IMR-90 (cell line): ENCODE measurements at regions not wholly inside any gene's neighbourhood (a gene's known extent, or its start where the extent isn't known, plus 50 kb on each side); places are given as distances from the start of the nearest gene placed in this dataset.

Experiments used
- ATAC-seq: fragments of 200-7000 bp; cut with Tn5 transposase; 2 replicates; pipeline ENCODE4 v1.9.1; 2020; ENCODE audit warnings: low read depth, mild to moderate bottlenecking, moderate library complexity
- BruUV-seq: library from RNA; stranded (reverse); fragments of 400-500 nt; replicated peaks from 2 replicates; lab custom pipeline; 2021; lab: Mats Ljungman, UMichigan
- CTCF ChIA-PET: fragments of 300-600 bp; formaldehyde crosslinking; extraction: SDS; loops from one replicate; lab custom pipeline; 2021; ENCODE audit warnings: antibody characterized with exemption; lab: Yijun Ruan, JAX
- POLR2A ChIA-PET: fragments of 300-600 bp; sonication (Branson Sonifier 250); formaldehyde crosslinking; loops from one replicate; lab custom pipeline; 2022; ENCODE audit warnings: antibody characterized with exemption; ENCODE audit not compliant: unreplicated experiment; lab: Charles Lee
- DNase-seq: peaks from one replicate; pipeline ENCODE4 v3.0.0; 2013
- H2AFZ ChIP-seq: replicated peaks from 2 replicates; pipeline ENCODE3; 2013; ENCODE audit warnings: low read length, mild to moderate bottlenecking; ENCODE audit not compliant: poor library complexity
- H2AK5ac ChIP-seq: 2 replicates; pipeline ENCODE4 v1.6.1; 2013; ENCODE audit warnings: low read depth, low read length, inconsistent platforms
- H2AK9ac ChIP-seq: replicated peaks from 2 replicates; pipeline ENCODE3; 2013; ENCODE audit warnings: mild to moderate bottlenecking, low read depth, low read length, moderate library complexity; ENCODE audit not compliant: poor library complexity
- H2BK120ac ChIP-seq: 2 replicates; pipeline ENCODE4 v1.6.1; 2013; ENCODE audit warnings: low read depth, low read length, inconsistent platforms
- H2BK15ac ChIP-seq: 3 replicates; pipeline ENCODE4 v1.6.1; 2013; ENCODE audit warnings: low read depth, low read length, inconsistent platforms
- H2BK20ac ChIP-seq: 2 replicates; pipeline ENCODE4 v1.6.1; 2013; ENCODE audit warnings: low read depth, mild to moderate bottlenecking, inconsistent platforms, low read length, moderate library complexity
- H2BK5ac ChIP-seq: 2 replicates; pipeline ENCODE4 v1.6.1; 2013; ENCODE audit warnings: mild to moderate bottlenecking, low read depth, low read length, inconsistent platforms; ENCODE audit not compliant: poor library complexity, severe bottlenecking
- H3K14ac ChIP-seq: replicated peaks from 2 replicates; pipeline ENCODE4 v1.6.1; 2013; ENCODE audit warnings: low read depth, low read length, inconsistent platforms
- H3K18ac ChIP-seq: 2 replicates; pipeline ENCODE4 v1.6.1; 2013; ENCODE audit warnings: low read depth, low read length, control low read depth
- H3K23ac ChIP-seq: 2 replicates; pipeline ENCODE4 v1.6.1; 2013; ENCODE audit warnings: low read depth, low read length, inconsistent platforms
- H3K27ac ChIP-seq: 2 replicates; pipeline ENCODE4 v1.5.1; 2013; ENCODE audit warnings: mild to moderate bottlenecking, control low read depth, low read length; ENCODE audit not compliant: insufficient read depth
- H3K27me3 ChIP-seq: 2 replicates; pipeline ENCODE4 v1.6.1; 2013; ENCODE audit warnings: low read length; ENCODE audit not compliant: control insufficient read depth, insufficient read depth
- H3K36me3 ChIP-seq: 2 replicates; pipeline ENCODE4 v1.6.1; 2013; ENCODE audit warnings: low read length, mixed read lengths; ENCODE audit not compliant: control insufficient read depth, insufficient read depth
- H3K4ac ChIP-seq: 2 replicates; pipeline ENCODE4 v1.6.1; 2013; ENCODE audit warnings: low read depth, low read length, inconsistent platforms
- H3K4me1 ChIP-seq: 2 replicates; pipeline ENCODE4 v1.6.1; 2013; ENCODE audit warnings: low read length, mixed read lengths; ENCODE audit not compliant: control insufficient read depth, insufficient read depth
- H3K4me2 ChIP-seq: 2 replicates; pipeline ENCODE4 v1.6.1; 2013; ENCODE audit warnings: low read depth, mild to moderate bottlenecking, control low read depth, low read length, moderate library complexity
- H3K4me3 ChIP-seq: 2 replicates; pipeline ENCODE4 v1.5.1; 2013; ENCODE audit warnings: low read depth, mild to moderate bottlenecking, control low read depth, low read length, moderate library complexity; ENCODE audit not compliant: insufficient read depth
- H3K56ac ChIP-seq: 2 replicates; pipeline ENCODE4 v1.6.1; 2013; ENCODE audit warnings: low read length, inconsistent platforms; ENCODE audit not compliant: insufficient read depth; ENCODE audit errors: extremely low read depth
- H3K79me1 ChIP-seq, 2 experiments: 2 replicates each; pipeline ENCODE4 v1.6.1; 2013; ENCODE audit warnings: low read length in 2 of 2, inconsistent platforms in 1 of 2, low read depth in 1 of 2
- H3K9ac ChIP-seq: 2 replicates; pipeline ENCODE4 v1.6.1; 2013; ENCODE audit warnings: low read depth, low read length, control low read depth
- H3K9me1 ChIP-seq: 2 replicates; pipeline ENCODE4 v1.6.1; 2013; ENCODE audit warnings: low read length, inconsistent platforms; ENCODE audit not compliant: insufficient read depth
- H3K9me3 ChIP-seq: 2 replicates; pipeline ENCODE4 v1.6.1; 2013; ENCODE audit warnings: low read length; ENCODE audit not compliant: control insufficient read depth, insufficient read depth
- H4K20me1 ChIP-seq: 2 replicates; pipeline ENCODE4 v1.6.1; 2013; ENCODE audit warnings: low read length, inconsistent platforms; ENCODE audit not compliant: insufficient read depth
- H4K5ac ChIP-seq: 2 replicates; pipeline ENCODE4 v1.6.1; 2013; ENCODE audit warnings: mild to moderate bottlenecking, low read depth, low read length, control low read depth
- H4K8ac ChIP-seq, 2 experiments: 2 replicates each; pipeline ENCODE4 v1.6.1; 2013; ENCODE audit warnings: low read depth in 2 of 2, low read length in 2 of 2, control low read depth in 1 of 2, inconsistent platforms in 1 of 2
- H4K91ac ChIP-seq: 2 replicates; pipeline ENCODE4 v1.6.1; 2013; ENCODE audit warnings: low read depth, low read length, inconsistent platforms; ENCODE audit not compliant: insufficient read depth
- CEBPB ChIP-seq: IDR thresholded peaks from 2 replicates; pipeline ENCODE4 v1.6.1; 2012; ENCODE audit warnings: low read depth, low read length, improper control_type of control experiment
- MXI1 ChIP-seq: IDR thresholded peaks from 2 replicates; pipeline ENCODE4 v1.6.1; 2012; ENCODE audit warnings: low read depth, mild to moderate bottlenecking, low read length, moderate library complexity, borderline replicate concordance
- NFE2L2 ChIP-seq: fragments of 150-350 bp; IDR thresholded peaks from 2 replicates; pipeline ENCODE4 v1.6.1; 2016; ENCODE audit warnings: low read depth, mild to moderate bottlenecking, low read length
- RAD21 ChIP-seq: IDR thresholded peaks from 2 replicates; pipeline ENCODE4 v1.6.1; 2012; ENCODE audit warnings: low read length, improper control_type of control experiment
- RCOR1 ChIP-seq: IDR thresholded peaks from 2 replicates; pipeline ENCODE4 v1.6.1; 2012; ENCODE audit warnings: mild to moderate bottlenecking, low read length, improper control_type of control experiment; ENCODE audit not compliant: insufficient replicate concordance
- RFX5 ChIP-seq: IDR thresholded peaks from 2 replicates; pipeline ENCODE4 v1.8.0; 2012; ENCODE audit warnings: low read depth, mild to moderate bottlenecking, low read length, moderate library complexity
- WGBS, 2 experiments: methylation state at CpG; one replicate each; pipeline versions ENCODE4 v1.1.5 to v1.1.7; 2013; ENCODE audit warnings: missing lambda C conversion rate in 2 of 2; ENCODE audit not compliant: insufficient read length in 1 of 2; ENCODE audit errors: extremely low coverage in 2 of 2; 5-methylcytosine and 5-hydroxymethylcytosine counted together
- dilution Hi-C: fragments of 300-500 bp; cut with HindIII; formaldehyde crosslinking; loops from one replicate; pipeline ENCODE4 v1.14.3; 2018; ENCODE audit warnings: low sequenced_read_pairs; ENCODE audit not compliant: unreplicated experiment
- in situ Hi-C: fragments of 300-500 bp; cut with MboI; formaldehyde crosslinking; loops from 3 replicates; pipeline ENCODE4 v1.14.3; 2019; ENCODE audit warnings: low sequenced_read_pairs, inconsistent platforms, mixed read lengths
- intact Hi-C: fragments of 100-400 bp; cut with micrococcal nuclease; formaldehyde crosslinking; loops from 2 replicates; pipeline ENCODE4 v1.10.0; 2022
- TF ChIP-seq, protein P1 (sequence below): fragments of 150-350 bp; IDR thresholded peaks from 2 replicates; pipeline ENCODE4 v1.6.1; 2016; ENCODE audit warnings: low read depth, mild to moderate bottlenecking, low read length, moderate library complexity, borderline replicate concordance

- Histone ChIP-seq H4K91ac (no peak overlapping the region), H3K27ac (no peak overlapping the region), H2AK5ac (no peak overlapping the region), H2BK20ac (no peak overlapping the region), H3K4me2 (no peak overlapping the region), H4K20me1 (no peaks in the 10 kb centered on the region), H3K56ac (no peak overlapping the region), H3K4ac (no peak overlapping the region), H3K9me1 (no peaks in the 10 kb centered on the region; the same call in 1 of the 2 replicates), H3K23ac (no peak overlapping the region), H2AK9ac (no peak overlapping the region), H3K4me1 (peaks cover 4% of the 10 kb centered on the region; the same call in 1 of the 2 replicates), H3K36me3 (no peaks in the 10 kb centered on the region), H3K9ac (no peak overlapping the region), H3K14ac (no peak overlapping the region), H3K27me3 (no peaks in the 10 kb centered on the region), H4K5ac (no peak overlapping the region), H2AFZ (no peak overlapping the region), H3K79me1 (peaks cover 19 to 41% of the 10 kb centered on the region in 2 experiments), H3K18ac (no peak overlapping the region), H2BK5ac (no peak overlapping the region), H2BK15ac (no peak overlapping the region), H3K4me3 (no peak overlapping the region), H2BK120ac (no peak overlapping the region), H4K8ac (no peak overlapping the region), H3K9me3 (no peaks in the 10 kb centered on the region)
- no TSS peak for BruUV-seq
- ATAC-seq (no peak), DNase-seq (no peak)
- dilution Hi-C loops (no loop called here), intact Hi-C loops (no loop called here), in situ Hi-C loops (no loop called here)
- POLR2A ChIA-PET, result no interaction called here
- TF ChIP-seq RFX5, result no peak
- TF ChIP-seq MXI1, result no peak
- no peak for TF ChIP-seq NFE2L2
- no peak for TF ChIP-seq RCOR1
- TF ChIP-seq CEBPB, result no peak
- TF ChIP-seq, protein P1, sequence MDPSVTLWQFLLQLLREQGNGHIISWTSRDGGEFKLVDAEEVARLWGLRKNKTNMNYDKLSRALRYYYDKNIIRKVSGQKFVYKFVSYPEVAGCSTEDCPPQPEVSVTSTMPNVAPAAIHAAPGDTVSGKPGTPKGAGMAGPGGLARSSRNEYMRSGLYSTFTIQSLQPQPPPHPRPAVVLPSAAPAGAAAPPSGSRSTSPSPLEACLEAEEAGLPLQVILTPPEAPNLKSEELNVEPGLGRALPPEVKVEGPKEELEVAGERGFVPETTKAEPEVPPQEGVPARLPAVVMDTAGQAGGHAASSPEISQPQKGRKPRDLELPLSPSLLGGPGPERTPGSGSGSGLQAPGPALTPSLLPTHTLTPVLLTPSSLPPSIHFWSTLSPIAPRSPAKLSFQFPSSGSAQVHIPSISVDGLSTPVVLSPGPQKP, result no peak
- TF ChIP-seq RAD21, result no peak
- WGBS, 2 experiments, result no CpG with 5 or more reads among the region's 1 CpG
- CTCF ChIA-PET, result no interaction called here
Observed at GRCh38 chr6:138605958-138606357, 106.7 kb upstream of the NHSL1 start.
